ENCODE measurements at regions not wholly inside any gene's neighbourhood (a gene's known extent, or its start where the extent isn't known, plus 50 kb on each side); places are given as distances from the start of the nearest gene placed in this dataset.

DNA sequence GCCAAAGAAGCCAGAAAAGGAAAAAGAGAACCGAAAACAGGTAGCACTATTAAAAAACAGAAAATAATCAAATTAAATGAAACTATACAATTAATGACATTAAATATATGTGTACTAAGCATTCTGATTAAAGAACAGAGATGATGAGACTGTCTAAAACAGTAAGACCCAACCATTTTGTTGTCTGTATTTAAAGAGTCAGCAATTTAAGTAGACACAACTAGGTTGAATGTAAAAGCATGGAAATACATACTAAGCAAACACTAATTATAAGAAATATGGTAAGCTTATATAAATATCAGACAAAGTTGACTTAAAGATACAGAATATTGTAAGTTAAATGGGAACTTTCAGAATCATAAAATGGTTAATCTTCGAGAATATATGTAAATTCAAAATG is 774.6 kb upstream of the RAG2 start (continued):
- no peak for TF ChIP-seq ZSCAN29 (CRISPR knock-in tag; conservative IDR thresholded peaks at IDR 0.05)
- no peak for TF ChIP-seq NFATC3 (CRISPR knock-in tag; IDR thresholded peaks at IDR 0.05)

DNA sequence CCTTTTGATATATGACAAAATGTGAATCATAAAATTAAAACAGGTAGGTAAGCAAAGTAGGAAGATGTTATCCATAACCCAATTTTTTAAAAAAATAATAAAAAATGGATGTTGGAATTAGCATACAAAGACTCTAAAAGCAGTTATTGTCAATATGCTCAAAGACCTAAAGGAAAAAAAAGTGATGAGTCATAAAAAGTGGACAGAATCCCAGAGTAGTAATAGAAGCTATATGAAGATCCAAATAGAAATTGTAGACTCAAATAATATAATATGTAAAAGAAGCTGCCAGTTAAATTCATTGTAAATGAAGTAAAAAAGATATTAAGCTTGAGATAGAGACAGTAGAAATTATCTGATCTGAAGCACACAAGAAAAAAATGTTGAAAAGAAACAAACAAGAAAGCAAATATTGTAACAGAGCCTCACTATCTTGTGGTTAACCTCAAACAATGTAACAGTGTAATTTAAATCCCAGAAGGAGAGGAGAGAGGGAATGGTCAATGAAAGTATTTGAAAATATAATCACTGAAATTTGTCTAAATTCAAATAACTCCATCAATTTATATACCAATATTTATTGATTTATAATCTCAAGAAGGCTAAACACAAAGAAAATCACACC is 773.4 kb upstream of the RAG2 start:
- intact Hi-C loops (cut with micrococcal nuclease; ENCODE audit: unreplicated experiment) (no loop called here), in situ Hi-C loops (cut with HindIII; ENCODE audit: extremely low pct_ligation_motif_present, low pct_unique_long_range_greater_than_20kb) (no loop called here)
- Histone ChIP-seq H3K27ac (ENCODE audit: extremely low read length, insufficient read depth, low read length) (no peak overlapping the region), H3K27me3 (ENCODE audit: control insufficient read depth in 1 of 2, insufficient read depth in 2 of 2, low read length in 2 of 2) (no peaks in the 10 kb centered on the region; a peak in 1 of 5 replicates), H3K9me3 (ENCODE audit: low read length) (peaks cover 86% of the 10 kb centered on the region), H4K20me1 (ENCODE audit: insufficient read depth, low read length) (no peaks in the 10 kb centered on the region), H3K9ac (ENCODE audit: insufficient read depth, low read depth, low read length) (no peak overlapping the region), H3K4me2 (ENCODE audit: low read depth, low read length) (no peak overlapping the region), H3K36me3 (replicated peaks in 1 of 2; ENCODE audit: control insufficient read depth in 1 of 2, insufficient read depth in 2 of 2, low read length in 2 of 2) (no peaks in the 10 kb centered on the region), H3K79me2 (ENCODE audit: insufficient read depth, low read length) (no peaks in the 10 kb centered on the region), H2AFZ (ENCODE audit: low read length) (no peak overlapping the region), H3K4me3 (replicated peaks in 1 of 3; ENCODE audit: insufficient read depth in 1 of 3, low read depth in 2 of 3, low read length in 3 of 3) (no peak overlapping the region), H3K4me1 (ENCODE audit: insufficient read depth, low read length) (no peaks in the 10 kb centered on the region)
- FAIRE-seq (no peak), ATAC-seq (no peak), DNase-seq (ENCODE audit: low spot score) (no peak)
- CTCF ChIA-PET (ENCODE audit: low intra/inter-chr PET ratio, low total read pairs), result no interaction called here
- BruUV-seq (replicated peaks), result no TSS peak
- TF ChIP-seq MIER2 (CRISPR knock-in tag; IDR thresholded peaks at IDR 0.05), result no peak
- TF ChIP-seq TBP (CRISPR knock-in tag; IDR thresholded peaks at IDR 0.05), result no peak
- no peak for TF ChIP-seq ZC3H4 (CRISPR knock-in tag; IDR thresholded peaks at IDR 0.05; ENCODE audit: borderline replicate concordance)
- 0 out of 4 replicates have a peak, but pooled peaks of 1 of the 2 experiments have one; percentile 1 for TF ChIP-seq MAFK (conservative IDR thresholded peaks at IDR 0.05 in 1 of 2, IDR thresholded peaks at IDR 0.05 in 1 of 2; ENCODE audit: low read length in 2 of 2)
- TF ChIP-seq NFE2L2 (IDR thresholded peaks at IDR 0.05; ENCODE audit: low read length), result 0 out of 2 replicates have a peak, but pooled peaks have one; percentile 32
- TF ChIP-seq SALL1 (CRISPR knock-in tag; IDR thresholded peaks at IDR 0.05), result no peak
- TF ChIP-seq CENPX (CRISPR knock-in tag; IDR thresholded peaks at IDR 0.05), result no peak
- POLR2A ChIA-PET, result no interaction called here

Measured in HepG2 (cell line).